ACC112 (cell line): ENCODE measurements at regions not wholly inside any gene's neighbourhood (a gene's known extent, or its start where the extent isn't known, plus 50 kb on each side); places are given as distances from the start of the nearest gene placed in this dataset.
"Not testable (repeated sequence)": the region's sequence is repeated elsewhere in the genome, so short reads cannot be mapped to it uniquely, and the experiment has no call there.

Experiments used
- H2AFZ ChIP-seq: fragments of 200-600 bp; sonication (generic); one replicate; pipeline ENCODE4 v1.6.0; 2017; ENCODE audit warnings: antibody characterized with exemption, low read length; ENCODE audit not compliant: unreplicated experiment
- H3K27ac ChIP-seq: fragments of 200-600 bp; sonication (generic); 2 replicates; pipeline ENCODE4 v1.5.1; 2014; ENCODE audit warnings: low read depth, mild to moderate bottlenecking, antibody characterized with exemption, low read length, moderate library complexity
- H3K27me3 ChIP-seq: fragments of 200-600 bp; sonication (generic); 2 replicates; pipeline ENCODE4 v1.6.1; 2014; ENCODE audit warnings: mild to moderate bottlenecking, antibody characterized with exemption, low read length, moderate library complexity, mixed read lengths; ENCODE audit not compliant: insufficient read depth
- H3K36me3 ChIP-seq: fragments of 200-600 bp; sonication (generic); 2 replicates; pipeline ENCODE4 v1.6.1; 2016; ENCODE audit warnings: mild to moderate bottlenecking, antibody characterized with exemption, low read length, moderate library complexity, mixed read lengths; ENCODE audit not compliant: insufficient read depth
- H3K4me1 ChIP-seq: fragments of 200-600 bp; sonication (generic); one replicate; pipeline ENCODE4 v1.6.1; 2016; ENCODE audit warnings: low read length, mixed read lengths; ENCODE audit not compliant: insufficient read depth, unreplicated experiment, control insufficient read depth
- H3K4me3 ChIP-seq: fragments of 200-600 bp; sonication (generic); 2 replicates; pipeline ENCODE4 v1.5.1; 2014; ENCODE audit warnings: mild to moderate bottlenecking, low read depth, low read length
- H3K79me2 ChIP-seq: fragments of 200-600 bp; sonication (generic); one replicate; pipeline ENCODE4 v1.6.0; 2016; ENCODE audit warnings: low read length; ENCODE audit not compliant: control insufficient read depth, unreplicated experiment, insufficient read depth

DNA sequence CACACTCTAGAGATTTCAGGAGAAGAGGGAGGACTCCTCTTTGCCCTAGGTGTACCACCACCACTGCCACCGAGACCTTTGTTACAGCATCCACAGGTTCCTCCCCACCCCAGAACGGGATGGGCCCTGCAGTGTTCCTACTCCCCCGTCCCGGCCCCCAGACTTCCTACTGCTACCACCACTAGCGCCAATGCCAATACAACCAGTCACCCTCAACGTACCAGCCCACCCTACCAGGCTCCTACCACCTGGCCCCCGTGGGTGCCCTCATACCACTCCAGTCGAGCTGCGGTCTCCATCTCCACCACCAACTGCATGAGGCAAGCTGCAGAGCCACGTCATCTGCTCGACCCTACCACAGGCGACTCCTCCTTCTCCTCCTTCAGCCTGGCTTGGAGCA lies 437.1 kb upstream of the ZNF337 start:
- not testable (repeated sequence) for H3K4me1 ChIP-seq, H2AFZ ChIP-seq, H3K36me3 ChIP-seq, H3K4me3 ChIP-seq, H3K79me2 ChIP-seq, H3K27me3 ChIP-seq, H3K27ac ChIP-seq

DNA sequence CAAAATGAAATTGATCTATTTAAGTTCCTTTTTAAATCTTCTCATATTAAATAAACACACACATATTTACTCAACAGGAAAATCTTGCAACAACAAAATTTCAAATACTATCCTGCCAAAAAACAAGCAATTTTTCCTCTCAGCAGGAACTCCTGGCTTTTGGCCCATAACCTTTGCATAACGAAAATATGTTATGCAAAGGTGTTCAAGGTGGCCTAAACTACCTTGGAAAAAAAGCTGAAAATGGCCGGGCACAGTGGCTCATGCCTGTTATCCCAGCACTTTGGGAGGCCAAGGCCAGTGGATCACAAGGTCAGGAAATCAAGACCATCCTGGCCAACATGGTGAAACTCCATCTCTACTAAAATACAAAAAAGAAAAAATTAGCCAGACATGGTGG lies 424.3 kb upstream of the ZNF337 start:
- H3K27me3 ChIP-seq, H2AFZ ChIP-seq, H3K36me3 ChIP-seq, H3K4me3 ChIP-seq, H3K27ac ChIP-seq, H3K79me2 ChIP-seq, H3K4me1 ChIP-seq: not testable (repeated sequence)

DNA sequence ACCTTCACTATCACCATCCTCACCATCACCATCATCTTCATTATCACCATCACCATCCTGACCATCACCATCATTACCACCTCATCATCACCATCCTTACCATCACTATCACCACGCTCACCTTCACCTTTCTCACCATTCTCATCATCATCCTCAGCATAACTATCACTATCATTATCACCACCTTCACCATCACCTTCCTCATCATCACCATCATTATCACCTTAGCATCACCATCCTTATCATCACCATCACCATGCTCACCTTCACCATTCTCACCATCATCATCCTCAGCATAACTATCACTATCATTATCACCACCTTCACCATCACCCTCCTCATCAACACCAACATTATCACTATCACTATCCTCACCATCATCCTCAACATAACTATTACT lies 397.8 kb upstream of the ZNF337 start:
- H2AFZ ChIP-seq, H3K4me1 ChIP-seq, H3K4me3 ChIP-seq, H3K27ac ChIP-seq, H3K79me2 ChIP-seq, H3K27me3 ChIP-seq, H3K36me3 ChIP-seq: not testable (repeated sequence)

DNA sequence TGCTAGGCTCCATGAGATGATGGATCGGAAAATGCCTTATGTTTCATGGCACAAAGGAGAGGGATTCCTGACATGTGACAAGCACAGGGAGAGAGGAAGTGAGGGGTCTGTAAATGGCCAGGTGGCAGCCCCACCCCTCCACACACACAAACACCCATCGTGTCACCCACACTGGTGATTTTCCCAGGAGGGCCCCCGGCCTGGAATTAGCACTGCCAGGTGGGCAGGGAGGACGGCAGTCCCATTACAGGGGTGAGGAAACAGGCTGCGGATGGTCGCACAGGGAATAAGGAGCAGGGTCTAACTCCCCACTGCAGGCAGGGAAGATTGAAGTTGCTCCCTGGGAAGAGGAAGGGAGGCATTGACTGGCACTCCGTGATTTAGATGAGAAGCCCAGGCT lies 395.3 kb upstream of the ZNF337 start:
- not testable (repeated sequence) for H3K4me3 ChIP-seq, H3K79me2 ChIP-seq, H3K27me3 ChIP-seq, H3K4me1 ChIP-seq, H3K27ac ChIP-seq, H3K36me3 ChIP-seq, H2AFZ ChIP-seq

DNA sequence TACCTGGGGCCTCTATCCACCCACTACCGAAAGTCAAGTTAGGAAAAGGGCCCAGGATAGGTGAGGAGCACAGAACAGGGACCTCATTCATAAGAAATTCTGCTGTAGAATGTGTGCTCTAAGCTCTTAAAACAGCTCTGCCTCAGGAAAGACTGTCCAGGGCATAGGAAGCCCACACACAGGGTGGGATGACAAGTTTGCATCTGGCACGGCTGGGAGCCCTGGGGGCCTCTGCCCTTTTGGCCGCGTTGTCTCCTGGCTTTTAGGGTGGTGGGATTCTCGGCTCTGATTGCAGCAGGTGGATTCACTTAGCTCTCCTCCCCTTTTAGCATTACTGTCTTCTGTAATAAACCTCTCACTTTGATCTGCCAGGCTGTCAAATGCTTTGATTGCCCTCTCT lies 389.5 kb upstream of the ZNF337 start:
- not testable (repeated sequence) for H3K36me3 ChIP-seq, H3K4me1 ChIP-seq, H3K27ac ChIP-seq, H3K4me3 ChIP-seq, H3K79me2 ChIP-seq, H2AFZ ChIP-seq, H3K27me3 ChIP-seq

DNA sequence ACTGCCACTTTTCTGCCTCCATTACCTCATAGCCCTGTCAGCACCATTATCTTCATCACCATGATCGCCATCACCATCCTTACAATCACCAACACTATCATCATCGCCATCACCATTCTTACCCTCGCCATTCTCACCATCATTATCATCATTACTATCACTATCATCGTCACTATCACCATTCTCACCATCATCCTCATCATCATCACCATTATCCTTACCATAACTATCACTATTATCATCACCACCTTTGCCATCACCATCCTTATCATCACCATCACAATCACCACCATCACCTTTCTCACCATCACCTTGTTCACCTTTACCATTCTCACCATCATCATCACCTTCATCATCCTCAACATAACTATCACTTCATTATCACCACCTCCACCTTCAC lies 377.3 kb upstream of the ZNF337 start:
- H3K79me2 ChIP-seq, H3K4me3 ChIP-seq, H3K36me3 ChIP-seq, H3K27ac ChIP-seq, H2AFZ ChIP-seq, H3K27me3 ChIP-seq, H3K4me1 ChIP-seq: not testable (repeated sequence)

DNA sequence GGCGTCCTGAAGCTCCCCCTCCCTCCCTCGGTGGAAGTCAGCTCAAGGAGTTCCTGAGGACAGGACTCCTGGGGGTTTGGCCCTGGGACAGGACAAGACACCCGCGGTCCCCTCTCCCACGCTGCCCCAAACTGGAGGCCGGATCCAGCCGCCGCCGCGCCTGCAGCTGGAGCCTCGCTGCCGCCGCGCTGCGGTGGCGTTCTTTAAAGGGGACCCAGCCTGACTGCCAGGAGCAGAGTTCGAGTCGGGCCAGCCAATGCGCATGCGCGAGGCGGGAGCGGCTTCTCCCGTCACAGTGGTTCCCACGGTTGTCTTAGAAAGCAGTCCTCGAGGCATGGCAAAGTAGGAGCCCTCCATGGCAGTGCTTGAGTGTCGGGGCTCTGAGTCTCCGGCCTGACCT lies 362.7 kb upstream of the ZNF337 start:
- not testable (repeated sequence) for H3K27ac ChIP-seq, H3K36me3 ChIP-seq, H3K4me1 ChIP-seq

DNA sequence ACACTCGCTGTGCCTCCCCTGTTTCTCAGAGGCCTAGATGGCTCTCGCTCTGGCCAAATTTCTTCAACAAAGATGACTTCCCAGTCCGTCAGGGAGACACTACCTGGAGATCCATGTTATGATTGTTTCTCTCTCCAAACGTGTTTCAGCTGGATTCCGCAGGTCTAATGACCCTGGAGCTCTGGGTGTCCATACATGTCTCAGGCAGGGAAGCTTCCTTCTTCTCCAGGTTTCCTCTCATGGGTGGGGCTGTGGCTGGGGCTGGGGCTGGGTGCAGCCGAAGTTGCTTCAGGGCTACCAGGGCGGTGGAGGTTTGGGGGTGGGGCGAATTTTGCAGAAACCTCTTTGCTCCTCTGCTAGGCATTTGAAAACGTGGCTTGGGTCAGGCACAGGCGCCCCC lies 361.8 kb upstream of the ZNF337 start:
- H3K27ac ChIP-seq, H3K36me3 ChIP-seq, H2AFZ ChIP-seq, H3K27me3 ChIP-seq, H3K79me2 ChIP-seq, H3K4me1 ChIP-seq, H3K4me3 ChIP-seq: not testable (repeated sequence)

More for the DNA sequence above, 362.7 kb upstream of the ZNF337 start:
- not testable (repeated sequence) for H2AFZ ChIP-seq, H3K4me3 ChIP-seq, H3K27me3 ChIP-seq, H3K79me2 ChIP-seq

DNA sequence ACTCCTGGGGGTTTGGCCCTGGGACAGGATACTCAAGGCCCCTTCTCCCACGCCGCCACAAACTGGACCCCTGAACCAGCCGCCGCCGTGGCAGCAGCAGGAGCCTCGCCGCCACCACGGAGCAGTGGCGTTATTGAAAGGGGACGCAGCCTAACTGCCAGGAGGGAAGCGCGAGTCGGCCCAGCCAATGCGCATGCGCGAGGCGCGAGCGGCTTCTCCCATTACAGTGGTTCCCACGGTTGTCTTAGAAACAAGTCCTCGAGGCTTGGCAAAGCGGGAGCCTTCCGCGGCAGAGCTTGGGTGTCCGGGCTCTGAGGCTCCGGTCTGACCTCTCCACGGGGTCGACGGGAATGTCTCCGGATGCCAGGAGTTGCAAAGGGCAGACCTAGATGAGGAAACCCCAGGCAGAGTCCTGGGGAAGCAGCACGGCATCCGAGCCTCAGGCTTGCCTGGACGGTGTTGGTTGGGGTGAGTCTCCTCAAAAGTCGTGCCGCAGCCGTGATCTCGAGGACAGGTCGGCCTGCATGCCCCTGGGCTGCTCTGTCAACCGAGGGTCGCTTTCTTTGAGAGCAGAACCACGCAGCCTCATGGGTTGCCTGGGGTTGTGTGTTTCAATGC lies 360.6 kb upstream of the ZNF337 start:
- not testable (repeated sequence) for H3K27ac ChIP-seq, H3K27me3 ChIP-seq, H3K4me3 ChIP-seq, H3K4me1 ChIP-seq, H2AFZ ChIP-seq, H3K36me3 ChIP-seq, H3K79me2 ChIP-seq

DNA sequence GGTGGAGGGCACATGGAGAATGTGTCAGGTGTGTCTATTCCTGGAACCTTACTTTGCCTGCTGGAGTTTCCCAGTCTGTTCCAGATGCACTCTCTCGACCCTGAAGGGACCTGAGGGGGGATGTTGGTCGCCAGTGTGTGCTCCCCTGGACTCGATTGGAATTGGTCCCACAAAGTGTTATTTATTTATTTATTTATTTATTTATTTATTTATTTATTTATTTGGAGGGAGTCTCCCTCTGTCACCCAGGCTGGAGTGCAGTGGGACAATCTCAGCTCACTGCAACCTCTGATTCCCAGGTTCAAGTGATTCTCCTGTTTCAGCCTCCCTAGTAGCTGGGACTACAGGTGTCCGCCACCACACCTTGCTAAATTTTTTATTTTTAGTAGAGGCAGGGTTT lies 329.1 kb upstream of the ZNF337 start:
- not testable (repeated sequence) for H3K27me3 ChIP-seq, H3K36me3 ChIP-seq, H3K4me3 ChIP-seq, H3K79me2 ChIP-seq, H3K4me1 ChIP-seq, H2AFZ ChIP-seq, H3K27ac ChIP-seq

DNA sequence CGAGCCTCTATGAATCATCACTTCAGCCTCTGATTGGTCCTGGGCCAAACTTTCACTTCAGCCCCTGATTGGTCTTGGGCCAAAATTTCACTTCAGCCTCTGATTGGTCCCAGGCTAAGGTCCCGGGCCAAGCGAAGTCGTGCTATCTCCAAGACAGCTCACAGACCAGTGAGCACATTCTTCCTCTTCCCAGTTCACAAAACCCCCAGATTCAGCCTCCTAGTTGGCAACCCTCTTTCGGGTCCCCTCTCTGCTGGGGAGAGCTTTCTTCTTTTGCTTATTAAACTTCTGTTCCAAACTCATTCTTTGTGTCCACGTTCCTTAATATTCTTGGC lies 314.3 kb upstream of the ZNF337 start:
- H3K4me1 ChIP-seq, H3K4me3 ChIP-seq, H3K27ac ChIP-seq, H3K36me3 ChIP-seq, H3K79me2 ChIP-seq, H2AFZ ChIP-seq, H3K27me3 ChIP-seq: not testable (repeated sequence)
